Hematopoietic multipotent progenitor cell treated with erythropoietin and hydrocortisone succinate and interleukin-3 and kit ligand, for 8 days (in vitro differentiated cells): ENCODE measurements at regions not wholly inside any gene's neighbourhood (a gene's known extent, or its start where the extent isn't known, plus 50 kb on each side); places are given as distances from the start of the nearest gene placed in this dataset.
A peak's percentile ranks its signal among the peaks of the same experiment; 100 is the strongest.
"Not testable (repeated sequence)": the region's sequence is repeated elsewhere in the genome, so short reads cannot be mapped to it uniquely, and the experiment has no call there.

Experiments used
- DNase-seq: peaks from one replicate; pipeline ENCODE4 v3.0.0-alpha.2; 2015

DNA sequence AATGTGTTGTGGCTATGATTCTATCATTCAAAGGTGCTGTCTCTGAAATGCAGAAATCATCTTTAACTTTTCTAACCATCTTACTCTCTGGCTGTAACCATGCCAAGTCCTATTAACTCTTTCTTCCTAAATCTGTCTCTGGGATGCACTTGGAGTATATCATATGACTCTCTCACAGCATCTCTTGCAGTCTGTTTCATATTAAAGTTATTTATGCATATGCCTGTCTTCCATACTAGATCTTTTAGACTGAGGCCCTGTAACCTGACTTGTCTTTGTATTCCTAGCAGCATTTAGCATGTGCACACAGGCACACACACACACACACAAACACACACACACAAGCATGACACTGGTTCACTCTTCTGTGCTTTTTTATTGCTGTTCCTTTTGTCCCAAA lies 320.6 kb downstream of the ETAA1 start:
- no peak for DNase-seq

DNA sequence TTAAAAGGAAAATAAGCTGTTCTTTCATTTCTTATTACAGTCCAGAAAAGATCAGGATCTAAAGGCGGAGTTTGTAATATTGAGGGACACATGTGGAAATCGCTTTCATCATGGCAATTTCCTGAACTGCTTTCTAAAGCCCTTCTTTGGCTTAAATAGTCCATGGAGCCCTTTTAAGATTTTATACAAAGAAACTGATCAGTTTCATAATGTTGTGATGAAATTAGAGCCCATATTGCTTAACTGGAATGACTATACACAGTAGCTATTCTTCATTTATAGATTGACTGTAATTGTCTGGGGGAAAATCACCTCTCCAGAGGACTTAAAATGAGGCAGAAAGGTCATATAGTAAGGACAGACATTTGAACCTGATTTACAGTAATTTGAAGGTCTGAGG lies 322.2 kb downstream of the ETAA1 start:
- no peak for DNase-seq

DNA sequence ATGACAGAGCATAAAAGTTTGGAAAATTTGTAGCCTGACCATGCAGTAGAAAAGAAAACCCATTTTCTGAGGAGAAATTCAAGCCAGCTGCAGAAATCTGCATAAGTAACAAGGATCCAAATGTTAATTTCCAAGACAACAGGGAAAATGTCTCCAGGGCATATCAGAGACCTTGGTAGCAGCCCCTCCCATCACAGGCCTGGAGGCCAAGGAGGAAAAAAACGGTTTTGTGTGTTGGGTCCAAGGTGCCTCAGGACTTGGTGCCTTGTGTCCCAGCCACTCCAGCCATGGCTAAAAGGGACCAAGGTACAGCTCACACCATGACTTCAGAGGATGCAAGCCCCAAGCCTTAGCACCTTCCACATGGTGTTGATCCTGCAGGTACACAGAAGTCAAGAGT lies 324.4 kb downstream of the ETAA1 start:
- no peak for DNase-seq

DNA sequence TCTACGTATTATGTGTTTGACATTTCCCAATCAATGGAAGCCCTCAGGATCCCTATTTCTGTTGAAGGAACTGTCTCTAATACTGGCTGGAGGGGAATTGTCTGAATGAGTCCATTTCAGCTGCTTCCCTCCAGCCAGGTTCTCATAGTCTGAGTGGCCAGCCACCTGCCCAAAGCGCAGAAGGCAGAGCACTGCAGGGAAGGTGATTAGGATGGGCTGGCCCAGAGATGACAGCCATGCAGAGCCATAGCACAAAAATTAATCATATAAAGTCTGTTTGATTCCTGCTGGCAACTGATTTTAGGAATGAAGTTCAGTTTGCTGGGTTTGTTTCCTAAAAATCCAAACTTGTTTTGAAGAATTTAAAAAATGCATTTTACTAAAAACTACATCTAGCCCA lies 327.1 kb downstream of the ETAA1 start:
- no peak for DNase-seq

DNA sequence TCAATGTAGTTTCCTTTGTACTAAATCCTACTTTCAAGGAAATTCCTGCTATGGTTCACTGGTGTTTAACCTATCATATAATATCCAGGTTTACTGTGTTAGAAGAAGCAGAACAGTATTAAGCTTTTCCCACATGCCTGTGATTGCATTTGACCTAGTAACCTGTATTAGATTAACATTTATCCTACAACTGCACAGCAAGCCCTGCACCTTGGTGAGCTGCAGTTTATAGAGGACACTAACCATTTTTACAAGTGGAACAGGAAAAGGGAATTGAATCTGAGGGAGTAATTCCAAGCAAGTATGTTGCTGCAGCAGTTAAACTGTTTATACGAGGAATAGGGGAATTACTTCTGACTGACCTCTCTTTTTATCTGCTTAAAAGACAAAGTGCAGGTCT lies 328.6 kb downstream of the ETAA1 start:
- DNase-seq: no peak

DNA sequence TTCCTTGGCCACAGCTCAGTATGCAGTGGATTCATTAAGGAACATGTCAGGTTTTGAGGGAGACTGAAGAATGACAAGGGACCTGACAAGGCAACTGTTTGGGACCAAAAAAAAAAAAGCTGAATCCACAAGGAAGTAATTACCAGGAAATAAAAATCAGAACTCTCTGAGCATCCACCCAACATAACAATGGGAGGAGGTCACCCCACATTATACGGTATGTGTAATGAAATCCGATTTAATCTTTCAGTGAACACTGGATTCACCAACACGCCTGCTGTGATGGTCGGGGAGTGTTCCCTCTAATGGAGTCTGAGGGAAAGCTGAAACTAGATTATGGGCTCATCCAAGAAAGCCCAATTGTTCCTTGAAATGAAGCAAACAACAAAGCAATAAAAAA lies 329.3 kb downstream of the ETAA1 start:
- DNase-seq: no peak

DNA sequence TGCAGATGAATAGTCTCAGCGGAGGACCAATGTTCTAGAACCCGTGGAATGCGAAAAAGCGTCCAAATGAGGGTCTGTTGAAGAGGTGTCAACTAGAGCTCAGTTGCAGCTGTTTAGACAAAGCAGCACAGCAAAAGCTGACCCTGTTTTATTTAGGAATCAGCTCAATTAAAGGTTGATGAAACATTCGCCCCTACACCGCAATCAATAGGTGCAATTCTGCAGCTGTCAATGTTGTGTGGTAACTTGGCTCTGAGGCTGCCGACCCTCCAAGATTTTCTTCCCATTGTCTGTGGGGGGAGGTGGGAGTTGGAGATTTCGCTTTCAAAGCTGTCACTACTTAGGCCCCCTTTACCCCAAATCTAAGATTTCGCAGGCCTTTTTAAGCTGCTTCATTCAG lies 330.0 kb downstream of the ETAA1 start:
- DNase-seq: no peak

DNA sequence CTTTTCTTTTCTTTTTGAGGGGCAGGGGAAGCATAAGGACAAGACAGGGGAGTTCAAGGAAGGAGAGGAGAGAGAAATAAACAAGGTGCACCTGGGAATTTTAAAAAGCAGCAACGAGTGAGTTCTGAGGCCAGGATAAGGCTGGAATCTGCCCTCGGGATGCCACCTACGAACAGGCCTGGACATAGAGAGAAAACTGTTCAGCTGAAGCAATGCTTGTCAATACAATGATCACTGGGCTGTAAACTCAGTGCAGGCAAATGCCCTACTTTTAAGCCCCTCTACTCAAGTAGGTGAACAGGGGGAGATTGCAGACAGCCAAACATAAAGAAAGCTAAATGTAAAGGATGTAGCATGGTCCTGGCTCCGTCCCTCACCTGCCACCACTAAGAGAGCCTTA lies 330.5 kb downstream of the ETAA1 start:
- no peak for DNase-seq

DNA sequence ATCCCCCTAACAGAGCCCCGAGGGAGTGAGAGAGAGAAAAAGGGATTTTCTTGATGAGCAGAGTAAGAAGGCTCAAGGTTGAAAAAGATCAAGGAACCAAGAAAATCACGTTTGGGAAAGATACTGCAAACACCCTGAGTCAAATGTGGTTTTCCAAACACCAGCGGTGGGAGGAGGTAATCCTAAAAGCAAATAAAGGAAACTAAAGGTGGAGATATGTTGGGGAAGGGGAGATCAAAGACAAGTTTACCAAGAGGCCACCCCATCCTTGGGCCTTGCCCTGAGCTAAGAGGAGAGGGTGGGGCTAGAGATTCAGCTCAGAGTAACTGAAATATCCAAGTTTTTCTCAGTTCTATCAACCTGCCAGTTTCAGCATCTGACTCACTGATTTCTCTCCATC lies 332.3 kb downstream of the ETAA1 start:
- DNase-seq: no peak

DNA sequence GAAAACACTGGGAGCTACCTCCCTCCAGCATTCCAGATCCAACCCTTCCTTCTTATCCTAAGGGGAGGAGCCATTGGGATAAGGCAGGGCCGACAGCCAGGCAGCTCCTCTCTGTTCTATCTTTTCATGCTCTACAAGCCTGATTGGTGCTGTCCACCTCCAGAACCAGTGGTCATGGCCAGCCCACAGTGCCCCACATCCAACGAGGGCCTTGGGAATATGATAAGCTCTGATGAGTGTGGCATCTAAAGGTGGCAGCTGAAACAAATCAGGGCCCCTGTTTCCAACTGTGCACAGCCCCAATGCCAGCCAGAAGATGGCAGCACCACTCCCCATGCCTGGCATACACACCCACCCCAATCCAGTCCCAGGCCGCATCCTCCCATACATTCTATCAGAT lies 329.3 kb downstream of the C1D start:
- DNase-seq: peak; percentile 33

DNA sequence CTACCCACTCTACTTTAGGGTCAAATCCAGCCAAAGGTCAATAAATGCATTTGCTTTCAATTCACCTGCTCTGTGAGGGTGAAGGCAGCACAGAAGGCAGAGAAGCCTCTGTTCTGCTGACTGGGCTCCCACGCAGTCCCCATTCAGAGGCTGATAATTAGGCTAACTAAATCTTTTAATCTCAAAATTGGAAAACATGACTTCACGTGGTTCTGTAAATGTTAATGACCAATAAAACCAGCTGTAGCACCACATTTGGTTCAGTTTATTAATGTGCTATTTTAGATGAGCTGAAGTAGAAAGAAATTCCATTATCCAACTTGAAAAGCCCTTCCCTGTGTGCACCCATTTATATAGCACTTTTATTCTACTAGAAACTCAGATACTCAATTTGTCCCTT lies 310.6 kb downstream of the C1D start:
- no peak for DNase-seq

DNA sequence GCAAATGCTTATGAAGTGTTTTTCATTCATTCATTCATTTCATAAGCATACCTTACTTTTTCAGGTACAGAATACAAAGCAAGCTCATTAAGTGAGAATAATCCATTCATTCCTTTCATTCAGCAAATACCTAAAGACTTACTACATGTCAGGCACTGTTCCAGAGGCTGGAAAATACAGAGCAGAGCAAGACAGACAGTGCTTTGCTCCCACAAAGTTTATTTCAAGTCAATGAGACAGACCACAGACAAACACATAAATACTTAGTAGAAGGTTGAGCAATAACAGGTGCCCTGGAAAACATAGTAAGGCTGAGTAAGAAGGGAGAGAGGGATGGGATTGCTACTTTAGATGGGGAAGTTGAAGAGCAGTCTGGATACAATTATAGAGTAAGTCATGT lies 309.8 kb downstream of the C1D start:
- no peak for DNase-seq

DNA sequence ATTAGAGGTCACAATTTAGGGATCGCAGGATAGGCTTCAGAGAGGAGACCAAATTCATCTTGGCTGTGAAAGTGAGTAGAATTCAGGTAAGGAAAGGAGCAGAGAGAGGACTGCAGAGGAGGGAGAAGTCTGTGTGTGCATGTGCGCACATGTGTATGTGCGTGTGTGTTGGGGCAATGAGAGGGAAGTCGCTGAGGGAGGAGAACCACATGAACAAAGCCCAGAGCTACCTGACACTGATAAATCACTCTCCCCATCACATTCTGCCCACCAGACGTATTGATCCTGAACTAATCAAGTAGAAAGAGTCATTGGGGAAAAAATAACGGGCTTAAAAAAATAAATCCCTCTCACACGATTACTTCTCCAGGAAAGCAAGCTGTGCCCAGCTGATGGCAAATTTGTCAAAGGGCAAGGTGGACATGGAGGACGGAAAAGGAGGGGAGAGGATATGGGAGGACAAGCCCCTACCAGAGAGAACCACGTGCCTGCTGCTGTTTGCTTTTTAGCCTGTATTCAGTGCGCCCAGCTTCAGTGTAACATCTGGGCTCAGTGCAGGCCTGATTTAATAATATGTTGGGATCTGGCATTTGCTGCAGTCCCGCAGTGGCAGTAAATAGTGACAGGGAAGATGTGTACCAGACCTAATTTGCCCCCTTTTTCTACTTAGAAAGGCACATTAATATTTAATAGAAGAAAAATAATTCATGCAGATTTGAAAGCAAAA lies 307.5 kb downstream of the C1D start:
- no peak for DNase-seq

DNA sequence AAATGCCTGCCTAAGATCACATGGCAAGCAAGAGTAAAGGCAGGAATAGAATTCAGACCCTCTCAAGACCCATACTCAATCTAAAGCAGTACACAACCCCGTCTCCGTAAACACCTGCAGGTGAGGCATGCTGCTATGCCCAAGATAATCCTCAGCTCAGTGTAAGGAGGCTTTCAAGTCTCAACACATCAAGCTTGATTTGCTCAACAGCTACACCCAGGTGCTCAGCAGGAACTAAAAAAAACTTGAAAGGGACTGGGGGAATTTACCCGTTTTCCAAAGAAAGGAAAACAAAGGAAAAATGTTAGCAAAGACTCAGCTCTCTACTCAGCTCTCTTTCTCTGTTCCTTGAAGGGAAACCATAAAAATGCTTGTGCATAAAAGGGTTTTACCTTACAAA lies 301.8 kb downstream of the C1D start:
- no peak for DNase-seq

DNA sequence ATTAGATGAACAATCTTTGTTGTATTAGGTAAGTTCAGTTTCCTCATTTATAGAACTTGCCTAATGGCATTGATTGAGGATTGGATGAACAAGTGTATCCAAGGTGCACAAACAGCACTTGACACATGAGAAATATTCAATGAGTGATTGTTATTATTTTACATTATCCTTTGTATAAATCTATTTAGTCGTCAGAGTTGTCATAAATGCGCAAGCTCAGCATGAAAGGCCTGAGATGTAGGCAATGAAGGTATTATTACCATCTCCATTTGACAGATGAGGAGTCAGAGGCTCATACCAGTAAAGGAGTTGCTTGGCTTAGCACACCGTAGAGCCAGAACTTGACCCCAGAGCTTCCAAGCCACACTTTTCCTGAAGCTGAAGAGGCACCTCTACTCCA lies 291.4 kb downstream of the C1D start:
- DNase-seq: no peak

DNA sequence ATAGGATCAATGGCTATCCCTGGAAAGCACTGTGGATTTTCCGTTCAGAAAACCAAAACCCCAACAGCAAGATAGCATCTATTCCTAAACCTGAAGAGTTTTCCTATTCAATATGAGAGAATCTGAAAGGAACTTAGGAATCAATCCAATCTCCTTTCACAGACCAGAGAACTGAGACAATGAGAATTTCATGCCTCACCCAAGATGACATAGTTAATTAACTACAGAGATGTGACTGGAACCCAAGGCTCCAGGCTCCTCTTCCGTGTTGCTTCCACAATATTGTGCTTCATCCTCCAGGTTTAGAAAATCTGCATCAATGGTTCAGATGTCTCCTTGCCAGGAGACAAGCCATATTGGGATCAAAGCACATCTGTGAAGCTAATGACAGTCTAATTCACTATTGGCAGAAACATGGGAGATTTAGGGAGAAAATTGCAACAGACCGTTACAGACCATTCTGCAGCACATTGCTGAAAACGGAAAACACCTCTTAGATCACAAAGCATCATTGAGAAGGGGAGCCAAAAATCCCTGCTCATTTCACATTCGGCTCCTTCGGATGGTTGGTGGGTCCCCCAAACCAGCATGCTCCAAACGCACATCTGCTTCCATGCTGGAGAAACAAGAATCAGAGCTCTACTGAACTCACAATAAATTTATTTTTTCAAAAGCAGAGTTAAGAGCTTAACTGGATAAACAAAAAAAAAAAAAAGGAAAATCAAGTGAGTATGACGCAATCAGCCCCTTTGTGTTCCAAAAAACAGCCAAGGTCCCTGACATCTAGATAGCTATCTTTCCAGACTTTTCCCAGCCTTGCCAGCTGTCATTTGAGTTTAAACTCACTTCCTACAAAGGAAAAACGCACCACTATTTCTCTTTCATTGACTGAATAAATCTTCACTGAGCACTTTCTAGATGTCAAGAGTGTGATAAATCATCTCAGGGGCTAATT lies 290.3 kb downstream of the C1D start:
- DNase-seq: no peak

DNA sequence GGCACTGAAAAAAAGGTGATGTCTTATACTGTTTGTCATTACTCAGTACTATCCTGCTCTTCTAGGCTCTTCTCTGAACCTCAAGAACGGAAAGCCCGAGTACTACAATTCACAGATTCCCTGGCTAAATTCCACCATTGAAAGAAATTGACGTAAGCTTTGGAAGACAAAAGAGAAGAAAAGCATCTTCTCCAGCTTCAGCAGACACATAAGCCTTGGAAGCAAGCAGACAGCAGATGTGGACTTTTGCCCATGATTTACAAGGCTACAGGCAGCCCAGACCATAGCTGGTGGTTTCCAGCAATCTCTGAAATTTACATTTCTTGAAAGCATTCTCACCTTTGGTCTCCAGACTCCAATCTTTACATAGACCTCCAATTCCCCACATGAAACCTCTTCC lies 289.0 kb downstream of the C1D start:
- no peak for DNase-seq

DNA sequence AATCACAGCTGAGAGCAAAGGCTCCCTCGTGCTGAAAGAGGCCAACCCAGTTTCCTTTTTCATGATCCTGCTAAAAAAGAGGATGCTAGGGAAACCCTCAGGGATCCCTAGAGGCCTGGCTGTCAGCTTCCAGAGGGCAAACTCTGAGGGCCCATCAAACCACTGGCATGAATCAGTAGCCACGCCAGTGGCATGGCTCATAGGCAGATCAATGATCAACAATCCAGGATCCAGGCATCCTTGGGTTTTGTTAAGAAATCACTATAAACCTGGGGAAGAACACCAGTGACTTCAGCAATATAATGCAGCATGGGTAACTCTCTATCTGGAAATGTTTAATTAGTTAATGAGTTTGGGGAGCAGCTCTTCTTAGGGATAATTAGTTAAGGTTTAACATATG lies 286.5 kb downstream of the C1D start:
- DNase-seq: no peak

DNA sequence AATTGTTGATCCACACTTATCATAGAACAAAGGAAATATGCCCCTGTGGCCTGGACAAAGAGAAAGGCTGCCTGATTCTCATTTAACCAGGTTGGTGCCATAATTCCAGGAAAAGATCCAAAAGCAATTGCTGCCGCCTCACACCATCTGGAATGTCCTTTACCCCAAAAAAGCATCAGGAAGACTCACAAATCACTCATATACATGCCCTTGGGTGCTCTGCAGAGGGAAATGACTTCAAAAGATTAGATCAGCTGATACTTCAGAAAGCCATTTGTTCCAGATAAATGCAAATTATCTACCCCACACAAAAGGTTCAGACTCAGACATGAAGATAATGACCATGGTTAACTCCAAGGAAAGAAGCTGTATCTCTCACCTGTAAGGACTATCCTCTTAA lies 285.8 kb downstream of the C1D start:
- DNase-seq: no peak

DNA sequence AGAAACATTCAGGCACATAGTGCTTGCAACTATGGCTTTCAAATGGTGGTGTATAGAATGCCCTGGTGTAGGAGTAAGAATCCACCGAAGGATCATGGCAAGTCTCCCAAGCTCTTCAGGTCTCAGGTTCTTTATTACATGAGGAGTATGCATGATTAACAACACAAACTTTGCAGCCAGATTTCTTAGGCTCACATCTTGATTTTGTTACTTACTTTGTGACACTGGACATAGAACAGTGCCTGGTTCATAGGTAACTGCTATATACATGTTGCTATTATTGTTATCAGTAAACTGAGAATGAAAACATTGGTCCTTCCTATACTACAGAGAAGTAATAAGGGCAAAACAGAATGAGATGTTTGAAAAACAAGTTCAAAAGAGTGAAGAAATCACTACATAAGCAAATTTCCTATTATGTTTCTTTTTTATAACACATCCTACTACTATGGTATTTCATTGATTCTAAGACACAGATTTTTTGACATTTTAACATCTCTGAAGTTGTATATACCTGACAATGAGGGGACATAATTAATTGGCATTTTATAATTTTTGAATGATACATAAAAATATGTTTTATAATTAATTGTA lies 284.9 kb downstream of the C1D start:
- no peak for DNase-seq

DNA sequence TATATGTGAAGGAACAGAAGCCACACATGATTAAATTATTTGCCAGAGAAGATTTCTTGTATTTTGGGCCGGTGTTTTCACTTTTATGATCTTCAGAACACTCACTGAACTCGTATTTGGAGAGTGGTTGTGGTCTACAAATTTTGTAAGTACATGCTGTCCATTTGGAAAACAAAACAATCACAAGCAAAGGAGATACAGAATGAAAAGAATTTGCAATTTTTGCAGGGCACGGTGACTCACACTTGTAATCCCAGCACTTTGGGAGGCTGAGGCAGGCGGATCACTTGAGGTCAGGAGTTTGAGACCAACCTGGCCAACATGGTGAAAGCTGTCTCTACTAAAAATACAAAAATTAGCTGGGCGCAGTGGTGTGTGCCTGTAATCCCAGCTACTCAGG lies 282.0 kb downstream of the C1D start:
- not testable (repeated sequence) for DNase-seq

DNA sequence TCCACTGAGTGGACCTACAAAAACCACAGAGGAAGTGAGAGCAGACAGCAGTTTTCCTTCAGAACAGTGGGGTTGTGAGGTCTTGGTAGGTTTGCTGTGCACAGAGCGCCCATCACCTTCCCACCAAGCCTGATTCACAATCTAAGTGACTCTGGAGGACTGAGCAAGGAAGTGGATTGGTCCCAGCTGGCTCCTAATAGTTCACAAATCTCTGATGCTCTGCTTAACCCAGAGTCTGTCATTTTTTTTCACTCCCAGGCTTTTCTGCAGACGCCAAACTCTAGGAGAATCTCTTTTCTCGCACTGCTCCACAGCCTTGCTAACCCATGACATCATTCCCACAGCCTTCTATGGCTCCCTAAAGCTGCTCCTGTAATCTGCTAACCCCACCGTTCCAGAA lies 280.4 kb downstream of the C1D start:
- no peak for DNase-seq

DNA sequence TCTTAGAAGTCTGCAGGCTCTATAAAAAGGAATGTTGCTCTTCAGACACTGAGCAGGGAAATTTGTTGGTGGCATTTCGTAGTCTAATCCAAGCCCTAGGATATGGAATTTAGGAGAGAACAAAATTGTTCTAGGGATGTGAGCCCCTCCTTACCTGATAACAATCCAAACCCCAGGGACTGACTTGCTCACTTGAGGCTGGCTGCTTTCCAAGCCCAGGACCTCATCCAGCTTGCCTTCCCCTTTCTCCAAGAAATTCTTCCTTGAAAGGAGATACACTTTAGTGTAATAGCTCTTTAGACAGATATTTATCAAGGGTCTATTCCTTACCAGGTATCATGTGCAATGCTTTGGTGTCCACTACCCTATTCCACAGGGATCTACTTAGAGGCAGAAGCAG lies 279.8 kb downstream of the C1D start:
- no peak for DNase-seq

DNA sequence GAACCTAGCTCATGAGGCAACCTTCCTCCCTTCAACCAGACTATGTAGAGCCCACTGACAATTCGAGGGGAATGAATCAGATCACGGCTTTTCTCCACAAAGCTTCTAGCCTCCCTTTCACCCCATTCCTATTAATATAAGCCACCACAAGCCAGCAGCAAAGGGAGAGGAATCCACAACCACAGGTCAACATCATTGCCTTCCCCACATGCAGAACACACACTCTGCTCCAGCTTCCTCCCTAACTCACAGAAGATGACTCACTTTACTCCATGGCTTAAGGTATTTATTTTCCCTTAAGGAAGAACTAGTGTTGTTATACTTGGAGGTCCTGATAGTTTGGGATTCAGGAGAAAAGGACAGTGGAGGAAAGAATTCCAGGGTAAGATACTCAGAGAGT lies 272.2 kb downstream of the C1D start:
- DNase-seq: no peak
